ENCODE measurements at regions not wholly inside any gene's neighbourhood (a gene's known extent, or its start where the extent isn't known, plus 50 kb on each side); places are given as distances from the start of the nearest gene placed in this dataset.

DNA sequence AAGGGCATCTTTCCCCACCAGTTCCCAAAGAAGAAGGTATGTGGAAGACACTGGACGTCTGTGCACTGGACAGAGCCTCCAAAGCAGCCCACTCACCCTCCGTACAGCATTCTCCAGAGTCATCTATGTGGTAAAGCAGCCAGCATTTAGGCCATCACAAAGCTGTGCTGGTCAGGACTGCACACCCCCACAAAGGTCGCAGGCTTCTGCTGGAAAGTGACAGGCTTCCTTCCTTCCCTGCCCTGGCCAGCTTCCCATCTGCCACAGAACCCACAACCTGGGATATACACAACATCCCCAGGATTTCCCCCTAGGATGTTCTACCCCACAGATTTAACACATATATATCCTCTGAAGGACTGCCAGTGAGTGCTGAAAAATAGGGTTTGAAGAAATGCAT lies 64.6 kb upstream of the GALNT15 start:
- DNase-seq = no peak
- H3K27ac ChIP-seq (ENCODE audit: low read depth in 2 of 2, low read length in 2 of 2) = no peak overlapping the region

DNA sequence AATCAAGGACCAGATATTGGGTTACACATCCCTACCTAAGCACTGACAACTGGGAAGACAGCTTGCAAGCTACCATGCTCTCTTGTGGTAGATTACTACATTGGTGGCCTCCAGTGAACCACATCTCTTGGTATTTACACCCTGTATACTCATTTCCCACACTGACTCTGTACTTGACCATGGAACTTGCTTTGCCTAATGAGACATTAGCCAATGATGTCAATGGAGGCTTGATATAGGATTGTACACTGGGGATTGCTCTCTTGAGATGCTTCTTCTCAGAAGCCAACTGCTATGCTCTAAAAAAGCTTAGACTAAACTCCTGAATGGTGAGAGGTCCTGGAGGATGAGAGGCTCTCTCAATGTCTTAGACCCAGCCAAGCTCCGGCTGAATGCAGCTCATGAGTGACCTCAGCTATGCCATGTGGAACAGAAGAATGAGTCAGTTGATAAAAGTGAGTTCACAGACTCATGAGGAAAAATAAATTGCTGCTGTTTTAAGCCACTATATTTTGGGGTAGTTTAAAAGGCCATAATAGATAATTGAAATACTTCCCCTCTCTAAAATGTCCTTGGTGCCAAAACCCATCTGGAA lies 61.5 kb upstream of the GALNT15 start:
- no peak for FAIRE-seq
- no peak overlapping the region for H3K27ac ChIP-seq (ENCODE audit: low read depth in 2 of 2, low read length in 2 of 2)

More for the DNA sequence above, 64.6 kb upstream of the GALNT15 start:
- no peaks in the 10 kb centered on the region for H3K4me1 ChIP-seq (ENCODE audit: control insufficient read depth in 2 of 3, insufficient read depth in 2 of 3, low read depth in 1 of 3, low read length in 3 of 3)
- no peaks in the 10 kb centered on the region for H3K9me3 ChIP-seq (ENCODE audit: control insufficient read depth in 2 of 3, insufficient read depth in 1 of 3, low read length in 3 of 3)
- H3K4me3 ChIP-seq (ENCODE audit: low read length in 3 of 3) = no peak overlapping the region
- H3K27me3 ChIP-seq (ENCODE audit: control insufficient read depth, insufficient read depth, low read length) = no peaks in the 10 kb centered on the region
- no peak for FAIRE-seq
- intact Hi-C loops (cut with DNase I) = no loop called here
- H3K36me3 ChIP-seq (ENCODE audit: control insufficient read depth in 2 of 3, insufficient read depth in 3 of 3, low read length in 3 of 3) = no peaks in the 10 kb centered on the region
- TF ChIP-seq, protein P1, sequence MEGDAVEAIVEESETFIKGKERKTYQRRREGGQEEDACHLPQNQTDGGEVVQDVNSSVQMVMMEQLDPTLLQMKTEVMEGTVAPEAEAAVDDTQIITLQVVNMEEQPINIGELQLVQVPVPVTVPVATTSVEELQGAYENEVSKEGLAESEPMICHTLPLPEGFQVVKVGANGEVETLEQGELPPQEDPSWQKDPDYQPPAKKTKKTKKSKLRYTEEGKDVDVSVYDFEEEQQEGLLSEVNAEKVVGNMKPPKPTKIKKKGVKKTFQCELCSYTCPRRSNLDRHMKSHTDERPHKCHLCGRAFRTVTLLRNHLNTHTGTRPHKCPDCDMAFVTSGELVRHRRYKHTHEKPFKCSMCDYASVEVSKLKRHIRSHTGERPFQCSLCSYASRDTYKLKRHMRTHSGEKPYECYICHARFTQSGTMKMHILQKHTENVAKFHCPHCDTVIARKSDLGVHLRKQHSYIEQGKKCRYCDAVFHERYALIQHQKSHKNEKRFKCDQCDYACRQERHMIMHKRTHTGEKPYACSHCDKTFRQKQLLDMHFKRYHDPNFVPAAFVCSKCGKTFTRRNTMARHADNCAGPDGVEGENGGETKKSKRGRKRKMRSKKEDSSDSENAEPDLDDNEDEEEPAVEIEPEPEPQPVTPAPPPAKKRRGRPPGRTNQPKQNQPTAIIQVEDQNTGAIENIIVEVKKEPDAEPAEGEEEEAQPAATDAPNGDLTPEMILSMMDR (IDR thresholded peaks at IDR 0.05; ENCODE audit: borderline replicate concordance, extremely low read depth, insufficient read depth) = no peak
- H3K9ac ChIP-seq (ENCODE audit: low read length in 3 of 3) = no peak overlapping the region

DNA sequence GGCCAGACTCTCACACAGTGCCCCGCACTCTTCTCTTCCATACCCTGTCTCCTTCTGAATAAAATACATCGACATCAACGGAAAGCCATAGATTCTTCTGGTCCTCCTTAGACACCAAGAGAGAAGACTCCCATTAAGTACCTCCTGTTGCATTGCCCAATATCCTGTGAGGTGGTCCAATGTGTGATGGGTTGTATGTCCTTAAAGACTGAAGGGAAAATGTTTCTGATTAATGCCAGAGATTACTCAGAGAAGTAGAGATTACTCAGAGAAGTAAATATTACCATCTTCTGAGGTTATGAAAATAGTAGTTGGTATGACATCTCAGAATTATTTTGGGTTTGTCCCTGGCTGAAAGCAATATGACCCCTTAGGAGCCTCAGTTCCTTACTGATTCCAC lies 60.8 kb upstream of the GALNT15 start:
- DNase-seq = no peak
- Histone ChIP-seq H3K27ac (ENCODE audit: low read depth in 2 of 2, low read length in 2 of 2) (no peak overlapping the region), H3K9me3 (ENCODE audit: control insufficient read depth in 2 of 3, insufficient read depth in 1 of 3, low read length in 3 of 3) (no peaks in the 10 kb centered on the region), H3K9ac (ENCODE audit: low read length in 3 of 3) (no peak overlapping the region), H3K27me3 (ENCODE audit: control insufficient read depth, insufficient read depth, low read length) (no peaks in the 10 kb centered on the region), H3K4me1 (ENCODE audit: control insufficient read depth in 2 of 3, insufficient read depth in 2 of 3, low read depth in 1 of 3, low read length in 3 of 3) (no peaks in the 10 kb centered on the region), H3K36me3 (ENCODE audit: control insufficient read depth in 2 of 3, insufficient read depth in 3 of 3, low read length in 3 of 3) (no peaks in the 10 kb centered on the region), H3K4me3 (ENCODE audit: low read length in 3 of 3) (no peak overlapping the region)
- TF ChIP-seq, protein P1 (IDR thresholded peaks at IDR 0.05; ENCODE audit: borderline replicate concordance, extremely low read depth, insufficient read depth) = no peak
- intact Hi-C loops (cut with DNase I) = no loop called here
- FAIRE-seq = no peak

More for the DNA sequence above, 61.5 kb upstream of the GALNT15 start:
- Histone ChIP-seq H3K4me3 (ENCODE audit: low read length in 3 of 3) (no peak overlapping the region), H3K27me3 (ENCODE audit: control insufficient read depth, insufficient read depth, low read length) (no peaks in the 10 kb centered on the region), H3K9ac (ENCODE audit: low read length in 3 of 3) (no peak overlapping the region), H3K9me3 (ENCODE audit: control insufficient read depth in 2 of 3, insufficient read depth in 1 of 3, low read length in 3 of 3) (no peaks in the 10 kb centered on the region), H3K4me1 (ENCODE audit: control insufficient read depth in 2 of 3, insufficient read depth in 2 of 3, low read depth in 1 of 3, low read length in 3 of 3) (no peaks in the 10 kb centered on the region), H3K36me3 (ENCODE audit: control insufficient read depth in 2 of 3, insufficient read depth in 3 of 3, low read length in 3 of 3) (no peaks in the 10 kb centered on the region)
- intact Hi-C loops (cut with DNase I) = no loop called here
- TF ChIP-seq, protein P1 (IDR thresholded peaks at IDR 0.05; ENCODE audit: borderline replicate concordance, extremely low read depth, insufficient read depth) = no peak
- DNase-seq = no peak

DNA sequence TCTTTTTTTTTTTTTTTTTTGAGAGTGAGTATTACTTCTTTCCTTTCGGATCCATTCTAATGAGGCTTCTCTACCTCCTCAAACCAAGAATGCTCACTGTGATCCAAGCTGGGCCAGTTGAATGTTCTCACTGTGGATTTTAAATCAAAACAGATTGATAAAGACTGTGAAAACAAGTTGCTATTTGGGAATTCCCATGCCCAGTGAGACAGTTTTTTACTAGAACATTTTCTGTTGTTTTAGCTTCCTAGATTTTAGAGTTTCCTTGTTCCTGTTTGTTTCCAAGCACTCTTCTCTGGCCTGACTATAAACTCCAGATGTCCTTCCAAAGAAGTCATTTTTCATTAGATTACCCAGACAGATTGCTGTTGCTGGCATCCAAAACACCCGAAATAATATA lies 60.1 kb upstream of the GALNT15 start:
- no peaks in the 10 kb centered on the region for H3K4me1 ChIP-seq (ENCODE audit: control insufficient read depth in 2 of 3, insufficient read depth in 2 of 3, low read depth in 1 of 3, low read length in 3 of 3)
- no peaks in the 10 kb centered on the region for H3K27me3 ChIP-seq (ENCODE audit: control insufficient read depth, insufficient read depth, low read length)
- H3K9ac ChIP-seq (ENCODE audit: low read length in 3 of 3) = no peak overlapping the region
- H3K9me3 ChIP-seq (ENCODE audit: control insufficient read depth in 2 of 3, insufficient read depth in 1 of 3, low read length in 3 of 3) = no peaks in the 10 kb centered on the region
- no peak overlapping the region for H3K4me3 ChIP-seq (ENCODE audit: low read length in 3 of 3)
- DNase-seq = no peak
- TF ChIP-seq, protein P1 (IDR thresholded peaks at IDR 0.05; ENCODE audit: borderline replicate concordance, extremely low read depth, insufficient read depth) = no peak
- FAIRE-seq = no peak
- H3K36me3 ChIP-seq (ENCODE audit: control insufficient read depth in 2 of 3, insufficient read depth in 3 of 3, low read length in 3 of 3) = no peaks in the 10 kb centered on the region
- intact Hi-C loops (cut with DNase I) = no loop called here
- no peak overlapping the region for H3K27ac ChIP-seq (ENCODE audit: low read depth in 2 of 2, low read length in 2 of 2)

All from kidney (tissue), 13 donors.